B cell (primary cell): ENCODE measurements at regions not wholly inside any gene's neighbourhood (a gene's known extent, or its start where the extent isn't known, plus 50 kb on each side); places are given as distances from the start of the nearest gene placed in this dataset.

Source experiments
- ATAC-seq: fragments of 200-7000 bp; cut with Tn5 transposase; one replicate; pipeline ENCODE4 v1.10.0; 2021; ENCODE audit warnings: low read depth, mild to moderate bottlenecking, moderate number of reproducible peaks, moderate library complexity
- CTCF ChIA-PET: fragments of 350-600 bp; sonication (Branson Sonifier 250); formaldehyde crosslinking; loops from one replicate; lab custom pipeline; 2021; ENCODE audit warnings: antibody characterized with exemption, inconsistent platforms; lab: Charles Lee
- POLR2A ChIA-PET: fragments of 350-600 bp; sonication (Branson Sonifier 250); formaldehyde crosslinking; loops from one replicate; lab custom pipeline; 2021; ENCODE audit warnings: antibody characterized with exemption; lab: Charles Lee
- DNase-seq: peaks from one replicate; pipeline ENCODE4 v3.0.0; 2013
- H2AFZ ChIP-seq: 2 replicates; pipeline ENCODE4 v1.6.1; 2012; ENCODE audit warnings: mild to moderate bottlenecking, low read depth, low read length; ENCODE audit not compliant: insufficient read depth, poor library complexity, severe bottlenecking
- H3K27ac ChIP-seq, 2 donors: 1 replicate in 1 of 2; 2 replicates in 1 of 2; pipeline ENCODE4 v1.5.1; 2012 to 2013; ENCODE audit warnings: low read length in 2 of 2, mild to moderate bottlenecking in 2 of 2, moderate library complexity in 1 of 2
- H3K27me3 ChIP-seq, 4 experiments: fragments of 200-600 bp in 1 of 4; sonication (generic) in 1 of 4; replicated peaks in 1 of 4; 1 replicate in 2 of 4; 2 replicates in 2 of 4; pipeline versions ENCODE4 v1.6.1 to v1.7.0; 2013 to 2016; ENCODE audit warnings: low read length in 3 of 4, mild to moderate bottlenecking in 2 of 4, mixed read lengths in 1 of 4, moderate library complexity in 1 of 4; ENCODE audit not compliant: insufficient read depth in 4 of 4, control insufficient read depth in 3 of 4; ENCODE audit errors: control extremely low read depth in 1 of 4
- H3K36me3 ChIP-seq, 2 experiments: replicated peaks in 1 of 2; 1 replicate in 1 of 2; 2 replicates in 1 of 2; pipeline versions ENCODE4 v1.6.1 to v1.7.1; 2013; ENCODE audit warnings: low read length in 1 of 2; ENCODE audit not compliant: insufficient read depth in 2 of 2, control insufficient read depth in 1 of 2; ENCODE audit errors: control extremely low read depth in 1 of 2, extremely low read depth in 1 of 2
- H3K4me1 ChIP-seq, 2 donors: fragments of 200-600 bp in 1 of 2; sonication (generic) in 1 of 2; 1 replicate in 1 of 2; 2 replicates in 1 of 2; pipeline versions ENCODE4 v1.5.1 to v1.6.1; 2013 to 2017; ENCODE audit warnings: low read length in 2 of 2; ENCODE audit not compliant: control insufficient read depth in 2 of 2, insufficient read depth in 2 of 2
- H3K4me2 ChIP-seq: replicated peaks from 2 replicates; pipeline ENCODE3; 2012; ENCODE audit warnings: mild to moderate bottlenecking, low read depth, low read length; ENCODE audit not compliant: poor library complexity, severe bottlenecking
- H3K4me3 ChIP-seq, 5 experiments: fragments of 200-600 bp in 1 of 5; sonication (generic) in 1 of 5; 1 replicate in 3 of 5; 2 replicates in 2 of 5; pipeline versions ENCODE4 v1.5.1 to v1.7.0; 2011 to 2016; ENCODE audit warnings: low read length in 4 of 5, mild to moderate bottlenecking in 4 of 5, low read depth in 2 of 5, control low read depth in 1 of 5, moderate library complexity in 1 of 5; ENCODE audit not compliant: insufficient read depth in 1 of 5; ENCODE audit errors: control extremely low read depth in 1 of 5, extremely low read depth in 1 of 5
- H3K79me2 ChIP-seq: fragments of 200-600 bp; sonication (generic); one replicate; pipeline ENCODE4 v1.6.0; 2016; ENCODE audit warnings: low read length; ENCODE audit not compliant: control insufficient read depth, insufficient read depth
- H3K9ac ChIP-seq: fragments of 200-600 bp; sonication (generic); 2 replicates; pipeline ENCODE4 v1.6.1; 2017; ENCODE audit warnings: mild to moderate bottlenecking, low read length, moderate library complexity
- H3K9me3 ChIP-seq, 3 donors: one replicate each; pipeline versions ENCODE4 v1.6.1 to v1.7.1; 2013; ENCODE audit warnings: low read length in 2 of 3; ENCODE audit not compliant: control insufficient read depth in 2 of 3, insufficient read depth in 1 of 3; ENCODE audit errors: control extremely low read depth in 1 of 3
- H4K20me1 ChIP-seq: 2 replicates; pipeline ENCODE4 v1.6.0; 2012; ENCODE audit warnings: mild to moderate bottlenecking, low read length; ENCODE audit not compliant: insufficient read depth, control insufficient read depth, poor library complexity, severe bottlenecking
- H3K27ac Mint-ChIP-seq: one replicate; pipeline ENCODE4 v1.8.0; 2021; ENCODE audit warnings: mixed read lengths
- H3K27me3 Mint-ChIP-seq: one replicate; pipeline ENCODE4 v1.8.0; 2021; ENCODE audit warnings: mixed read lengths
- H3K4me1 Mint-ChIP-seq: one replicate; pipeline ENCODE4 v1.8.0; 2021; ENCODE audit warnings: mixed read lengths
- H3K4me3 Mint-ChIP-seq: one replicate; pipeline ENCODE4 v1.8.0; 2021; ENCODE audit warnings: mixed read lengths
- H3K9me3 Mint-ChIP-seq: one replicate; pipeline ENCODE4 v1.8.0; 2022; ENCODE audit warnings: mixed read lengths; ENCODE audit not compliant: insufficient read depth
- EZH2 ChIP-seq: IDR thresholded peaks from 2 replicates; pipeline ENCODE4 v1.6.1; 2012; ENCODE audit warnings: borderline replicate concordance, low read depth, mild to moderate bottlenecking, moderate library complexity, low read length; ENCODE audit not compliant: insufficient read depth, poor library complexity, severe bottlenecking
- WGBS: methylation state at CpG from one replicate; pipeline ENCODE4 v1.1.5; 2013; ENCODE audit warnings: missing lambda C conversion rate; ENCODE audit not compliant: insufficient coverage; 5-methylcytosine and 5-hydroxymethylcytosine counted together
- intact Hi-C: fragments of 100-400 bp; cut with micrococcal nuclease; formaldehyde crosslinking; loops from one replicate; pipeline ENCODE4 v1.10.0; 2022
- TF ChIP-seq, protein P1 (sequence below): fragments of 200-600 bp; IDR thresholded peaks from one replicate; pipeline ENCODE4 v1.8.0; 2022; ENCODE audit warnings: antibody characterized with exemption, mild to moderate bottlenecking

DNA sequence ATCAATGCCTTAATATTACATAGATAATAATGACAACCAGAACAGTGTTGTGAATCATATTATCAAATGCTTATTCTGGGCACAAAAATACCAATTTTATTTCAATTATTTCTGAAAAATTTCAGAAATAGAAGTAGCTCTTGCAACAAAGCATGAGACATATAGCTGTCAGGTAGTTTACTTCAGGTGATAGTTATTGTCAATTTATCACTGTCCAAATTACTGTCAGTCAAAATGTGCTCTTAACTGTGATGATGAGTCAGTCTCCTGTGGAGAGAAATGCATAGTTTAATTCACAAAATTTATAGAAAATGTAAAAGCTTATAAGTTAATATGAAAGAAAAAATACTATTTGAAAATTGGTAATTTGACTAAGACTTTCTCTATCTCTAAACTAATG, 1078.4 kb upstream of the GBE1 start:
- H3K9me3 Mint-ChIP-seq: peaks cover 3% of the 10 kb centered on the region
- Histone ChIP-seq H3K27ac (no peak overlapping the region), H3K79me2 (no peaks in the 10 kb centered on the region), H3K27me3 (no peaks in the 10 kb centered on the region), H3K36me3 (no peaks in the 10 kb centered on the region), H3K4me3 (no peak overlapping the region), H3K9ac (no peak overlapping the region), H3K9me3 (peaks cover 0 to 3% (median 0%) of the 10 kb centered on the region in 3 donors), H3K4me1 (no peaks in the 10 kb centered on the region), H4K20me1 (no peaks in the 10 kb centered on the region), H2AFZ (no peak overlapping the region), H3K4me2 (no peak overlapping the region)
- ChIA-PET CTCF (no interaction called here), POLR2A (no interaction called here)
- H3K4me1 Mint-ChIP-seq: no peaks in the 10 kb centered on the region
- H3K27me3 Mint-ChIP-seq: no peaks in the 10 kb centered on the region
- intact Hi-C loops: no loop called here
- no peak overlapping the region for H3K4me3 Mint-ChIP-seq
- H3K27ac Mint-ChIP-seq: no peak overlapping the region
- TF ChIP-seq, protein P1, sequence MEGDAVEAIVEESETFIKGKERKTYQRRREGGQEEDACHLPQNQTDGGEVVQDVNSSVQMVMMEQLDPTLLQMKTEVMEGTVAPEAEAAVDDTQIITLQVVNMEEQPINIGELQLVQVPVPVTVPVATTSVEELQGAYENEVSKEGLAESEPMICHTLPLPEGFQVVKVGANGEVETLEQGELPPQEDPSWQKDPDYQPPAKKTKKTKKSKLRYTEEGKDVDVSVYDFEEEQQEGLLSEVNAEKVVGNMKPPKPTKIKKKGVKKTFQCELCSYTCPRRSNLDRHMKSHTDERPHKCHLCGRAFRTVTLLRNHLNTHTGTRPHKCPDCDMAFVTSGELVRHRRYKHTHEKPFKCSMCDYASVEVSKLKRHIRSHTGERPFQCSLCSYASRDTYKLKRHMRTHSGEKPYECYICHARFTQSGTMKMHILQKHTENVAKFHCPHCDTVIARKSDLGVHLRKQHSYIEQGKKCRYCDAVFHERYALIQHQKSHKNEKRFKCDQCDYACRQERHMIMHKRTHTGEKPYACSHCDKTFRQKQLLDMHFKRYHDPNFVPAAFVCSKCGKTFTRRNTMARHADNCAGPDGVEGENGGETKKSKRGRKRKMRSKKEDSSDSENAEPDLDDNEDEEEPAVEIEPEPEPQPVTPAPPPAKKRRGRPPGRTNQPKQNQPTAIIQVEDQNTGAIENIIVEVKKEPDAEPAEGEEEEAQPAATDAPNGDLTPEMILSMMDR: no peak
- no peak for TF ChIP-seq EZH2
- DNase-seq: no peak
- no peak for ATAC-seq

DNA sequence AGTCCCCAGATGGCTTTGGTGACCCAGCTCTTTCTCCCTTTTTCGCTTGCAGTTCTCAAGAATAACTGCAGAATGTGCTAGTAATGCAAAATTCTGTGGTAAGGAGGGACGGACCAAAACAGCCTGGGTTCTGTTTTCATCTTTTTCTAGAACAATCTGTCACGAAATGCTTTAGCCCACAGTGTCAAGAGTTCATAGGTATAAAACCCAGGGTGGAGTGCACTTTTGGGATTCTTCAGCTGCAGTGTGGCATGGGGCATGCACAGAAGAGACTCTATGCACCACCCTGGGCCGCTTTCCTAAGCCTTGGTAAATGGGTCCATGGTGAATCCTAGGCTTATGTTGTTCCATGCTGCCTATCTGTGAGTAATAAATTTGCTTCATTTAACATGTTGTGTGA, 1072.7 kb upstream of the GBE1 start:
- no peak for ATAC-seq
- Histone ChIP-seq H3K27me3 (no peaks in the 10 kb centered on the region), H3K4me2 (no peak overlapping the region), H3K9ac (no peak overlapping the region), H3K79me2 (no peaks in the 10 kb centered on the region), H3K9me3 (no peaks in the 10 kb centered on the region), H3K36me3 (no peaks in the 10 kb centered on the region), H2AFZ (no peak overlapping the region), H3K4me1 (no peaks in the 10 kb centered on the region), H4K20me1 (no peaks in the 10 kb centered on the region), H3K27ac (no peak overlapping the region), H3K4me3 (no peak overlapping the region)
- intact Hi-C loops: no loop called here
- ChIA-PET CTCF (no interaction called here), POLR2A (no interaction called here)
- WGBS: 79% methylated on average over 2 of the region's 4 CpGs
- DNase-seq: no peak
- H3K4me3 Mint-ChIP-seq: no peak overlapping the region
- no peak overlapping the region for H3K27ac Mint-ChIP-seq
- no peak for TF ChIP-seq EZH2
- TF ChIP-seq, protein P1: no peak
- H3K9me3 Mint-ChIP-seq: peaks cover 2% of the 10 kb centered on the region
- H3K4me1 Mint-ChIP-seq: no peaks in the 10 kb centered on the region
- H3K27me3 Mint-ChIP-seq: no peaks in the 10 kb centered on the region
